ENCODE measurements at regions not wholly inside any gene's neighbourhood (a gene's known extent, or its start where the extent isn't known, plus 50 kb on each side); places are given as distances from the start of the nearest gene placed in this dataset.
"Not testable (repeated sequence)": the region's sequence is repeated elsewhere in the genome, so short reads cannot be mapped to it uniquely, and the experiment has no call there.

GRCh38 chrX:63581906-63582305, 203.1 kb downstream of the ARHGEF9 start:
- no peak for DNase-seq

- no peak for DNase-seq
These were observed 203.6 kb downstream of the ARHGEF9 start for GRCh38 chrX:63581398-63581797.

GRCh38 chrX:63576533-63576932, 208.5 kb downstream of the ARHGEF9 start:
- DNase-seq: no peak

- DNase-seq: not testable (repeated sequence)
These were observed 209.3 kb downstream of the ARHGEF9 start for GRCh38 chrX:63575700-63576099.

GRCh38 chrX:63566856-63567255, 215.7 kb upstream of the SPIN4 start:
- no peak for DNase-seq

GRCh38 chrX:63561425-63561824, 210.3 kb upstream of the SPIN4 start:
- peak; percentile 10 for DNase-seq

- peak; percentile 88 for DNase-seq
These were observed 209.6 kb upstream of the SPIN4 start for GRCh38 chrX:63560601-63561218.

- no peak for DNase-seq
These were observed 200.7 kb upstream of the SPIN4 start for GRCh38 chrX:63551856-63552255.

GRCh38 chrX:63530654-63531053, 179.5 kb upstream of the SPIN4 start:
- no peak for DNase-seq

GRCh38 chrX:63529961-63530360, 178.8 kb upstream of the SPIN4 start:
- DNase-seq: no peak

GRCh38 chrX:63526863-63527262, 175.7 kb upstream of the SPIN4 start:
- no peak for DNase-seq

GRCh38 chrX:63525491-63525890, 174.4 kb upstream of the SPIN4 start:
- no peak for DNase-seq

GRCh38 chrX:63519368-63519767, 168.2 kb upstream of the SPIN4 start:
- DNase-seq: not testable (repeated sequence)

- DNase-seq: peak; percentile 2
These were observed 163.5 kb upstream of the SPIN4 start for GRCh38 chrX:63514569-63515080.

GRCh38 chrX:63513825-63514568, 162.9 kb upstream of the SPIN4 start:
- peak; percentile 74 for DNase-seq

GRCh38 chrX:63511361-63511760, 160.2 kb upstream of the SPIN4 start:
- DNase-seq: no peak

GRCh38 chrX:63508668-63509067, 157.5 kb upstream of the SPIN4 start:
- DNase-seq: no peak

GRCh38 chrX:63506320-63506719, 155.2 kb upstream of the SPIN4 start:
- DNase-seq: peak; percentile 45

GRCh38 chrX:63503541-63503940, 152.4 kb upstream of the SPIN4 start:
- peak; percentile 3 for DNase-seq

- DNase-seq: no peak
These were observed 137.6 kb upstream of the SPIN4 start for GRCh38 chrX:63488546-63489373.

- no peak for DNase-seq
These were observed 124.1 kb upstream of the SPIN4 start for GRCh38 chrX:63475200-63475599.

- no peak for DNase-seq
These were observed 119.9 kb upstream of the SPIN4 start for GRCh38 chrX:63471004-63471403.

- no peak for DNase-seq
These were observed 119.4 kb upstream of the SPIN4 start for GRCh38 chrX:63470506-63470905.
